ENCODE measurements at regions not wholly inside any gene's neighbourhood (a gene's known extent, or its start where the extent isn't known, plus 50 kb on each side); places are given as distances from the start of the nearest gene placed in this dataset.

DNA sequence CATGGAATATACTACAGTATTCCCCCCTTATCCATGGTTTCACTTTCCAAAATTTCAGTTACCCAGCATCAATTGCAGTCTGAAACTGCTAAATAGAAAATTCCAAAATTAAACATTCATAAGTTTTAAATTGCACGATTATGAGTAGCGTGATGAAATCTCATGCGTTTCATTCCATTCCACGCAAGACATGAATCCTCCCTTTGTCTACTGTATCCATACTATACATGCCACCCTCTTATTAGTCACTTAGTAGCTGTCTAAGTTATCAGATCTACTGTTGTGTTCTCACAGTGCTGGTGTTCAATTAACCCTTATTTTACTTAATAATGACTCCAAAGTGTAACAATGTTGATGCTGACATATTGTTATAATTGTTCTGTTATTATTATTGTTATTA lies 261.2 kb upstream of the NDST4 start:
- DNase-seq = no peak

DNA sequence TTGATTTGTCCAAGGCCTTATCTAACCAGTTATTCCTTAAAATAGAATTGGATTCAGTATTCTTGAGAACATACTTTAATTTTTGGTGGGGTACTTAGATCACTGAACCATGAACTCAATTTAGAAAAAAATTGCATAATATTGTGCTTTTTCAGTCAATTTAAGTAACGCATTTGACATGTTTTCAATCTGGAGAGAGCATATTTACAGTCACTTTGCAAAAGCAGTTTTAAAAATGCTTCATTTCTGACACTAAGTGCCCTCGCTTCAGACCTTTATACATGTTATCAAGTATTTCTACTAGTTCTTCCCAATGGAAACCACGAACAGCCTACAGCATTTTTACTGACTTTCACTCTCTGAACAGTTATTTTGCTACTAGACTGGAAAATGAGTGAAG lies 257.1 kb upstream of the NDST4 start:
- no peak for DNase-seq

DNA sequence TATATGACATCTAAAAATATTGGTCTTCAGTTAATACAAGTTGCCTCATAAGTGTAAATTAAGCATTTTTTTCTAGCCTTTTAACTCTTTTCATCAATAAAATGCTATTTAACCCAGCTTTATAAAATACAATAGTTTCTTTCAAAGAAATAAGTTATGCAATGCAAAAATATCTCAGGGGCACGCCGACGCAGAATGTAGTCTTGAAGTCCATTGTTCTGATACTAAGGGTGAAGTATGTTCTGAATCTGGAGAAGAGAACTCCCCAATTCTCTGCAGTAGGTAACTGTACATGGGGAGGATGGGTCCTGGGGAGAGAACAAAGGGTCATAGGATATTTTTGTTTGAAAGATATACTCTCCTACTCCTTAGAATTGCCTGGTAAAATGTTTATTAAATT lies 256.6 kb upstream of the NDST4 start:
- no peak for DNase-seq

DNA sequence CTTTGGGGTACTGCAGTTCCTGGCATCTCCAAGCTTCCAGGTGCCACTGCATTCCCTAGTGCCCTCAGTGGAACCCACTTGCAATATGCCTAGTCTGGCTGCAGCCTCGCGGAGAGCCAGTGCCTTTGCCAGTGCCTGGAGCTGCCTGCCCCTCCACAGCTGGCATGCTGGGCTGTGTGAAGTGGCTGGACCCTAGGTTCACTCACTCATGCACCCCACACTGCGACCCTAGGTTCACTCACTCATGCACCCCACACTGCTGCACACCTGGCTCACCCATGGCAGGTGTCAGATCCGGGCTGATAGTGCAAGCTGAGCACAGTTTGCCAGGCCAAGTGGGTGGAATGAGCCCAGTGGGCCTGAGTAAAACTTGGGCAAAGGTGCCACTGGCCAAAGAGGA lies 253.0 kb upstream of the NDST4 start:
- no peak for DNase-seq

DNA sequence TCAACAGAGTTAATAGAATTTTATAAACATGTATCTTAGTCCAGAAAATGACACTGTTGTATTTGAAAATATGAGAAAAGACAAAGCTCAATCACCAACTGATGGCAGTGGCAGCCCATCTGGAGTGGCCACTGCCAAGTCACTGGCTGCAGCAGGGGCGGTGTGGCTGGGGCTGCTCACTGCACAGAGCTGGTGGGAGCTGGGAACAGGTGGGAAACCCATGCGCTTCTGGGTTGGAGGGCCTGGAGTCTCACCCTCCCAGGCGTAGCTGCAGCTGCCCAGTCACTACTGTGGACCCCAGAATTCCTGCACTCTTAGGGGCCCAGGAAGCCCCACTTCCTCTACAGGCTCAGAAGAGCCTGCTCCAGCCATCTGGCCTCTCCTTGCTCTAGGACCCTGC lies 251.8 kb upstream of the NDST4 start:
- no peak for DNase-seq

DNA sequence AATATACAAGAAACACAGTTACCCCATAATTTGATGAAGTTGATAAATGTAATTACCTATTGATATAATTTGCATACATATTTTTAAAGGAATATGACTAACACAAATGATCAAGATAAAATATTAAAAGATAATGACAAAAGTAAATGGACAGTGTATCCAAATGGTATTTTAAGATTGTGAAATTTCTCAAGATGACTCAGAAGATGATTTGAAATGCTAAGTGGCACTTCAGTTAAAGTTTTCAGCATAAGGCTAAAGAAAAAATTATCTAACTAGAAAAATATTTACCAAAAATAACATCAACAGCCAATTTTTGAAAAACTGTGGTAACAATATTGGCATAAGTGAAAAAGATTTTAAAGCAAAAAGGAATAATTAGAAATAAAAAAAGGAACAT lies 248.4 kb upstream of the NDST4 start:
- DNase-seq = no peak

DNA sequence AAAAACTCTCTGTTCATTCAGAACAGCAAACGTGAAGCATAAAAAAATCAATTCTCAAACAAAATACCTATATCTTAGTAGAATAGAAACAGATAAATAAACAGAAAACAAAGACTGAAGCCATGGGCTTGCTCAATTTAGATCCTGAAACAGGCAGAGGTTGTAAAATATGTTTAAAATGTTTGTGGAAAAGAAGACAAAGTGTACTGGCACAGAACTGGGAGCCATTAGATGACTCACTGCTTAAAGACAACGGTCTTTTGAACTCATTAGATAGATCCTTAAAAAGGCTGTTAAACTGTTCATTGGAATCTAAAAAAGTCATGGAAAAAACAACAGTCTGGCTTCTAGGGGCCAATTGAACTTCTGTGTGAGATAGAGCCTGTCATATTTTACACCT lies 247.0 kb upstream of the NDST4 start:
- DNase-seq = no peak

DNA sequence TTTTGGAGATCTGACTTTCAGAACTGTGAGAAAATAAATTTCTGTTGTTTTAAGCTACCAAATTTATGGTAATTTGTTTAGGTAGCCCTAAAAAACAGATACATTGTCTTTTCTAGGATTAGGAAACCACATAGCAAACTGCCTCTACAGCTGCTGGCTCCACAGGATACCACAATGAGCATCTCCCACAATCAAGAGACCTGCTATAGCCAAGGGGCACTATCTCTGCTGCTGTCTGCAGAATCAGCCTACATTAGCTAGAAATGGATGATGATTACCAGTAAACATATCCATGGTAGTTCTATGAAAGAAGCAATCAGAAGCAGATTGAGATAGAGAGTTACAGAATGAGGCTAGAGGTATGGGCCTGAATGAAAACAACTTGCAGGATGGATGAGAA lies 244.4 kb upstream of the NDST4 start:
- no peak for DNase-seq

DNA sequence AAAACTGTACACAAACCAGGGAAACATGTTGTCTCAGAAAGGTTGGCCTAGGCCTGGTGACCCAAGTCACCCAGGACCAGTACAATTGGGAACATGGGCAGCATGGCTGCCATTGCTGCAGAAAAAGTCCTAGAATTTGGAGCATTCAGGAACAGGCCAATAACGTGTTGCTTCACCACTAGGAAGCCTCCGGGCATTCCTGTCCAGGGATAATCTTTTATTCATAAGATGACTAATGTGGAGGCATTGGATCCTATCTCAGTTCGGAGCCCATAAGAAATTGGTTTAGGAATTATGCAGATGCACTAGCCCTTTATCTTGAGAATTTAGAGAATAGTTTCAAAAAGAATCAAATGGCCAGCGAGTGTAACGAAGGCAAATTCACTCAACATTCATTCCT lies 242.8 kb upstream of the NDST4 start:
- DNase-seq = no peak

DNA sequence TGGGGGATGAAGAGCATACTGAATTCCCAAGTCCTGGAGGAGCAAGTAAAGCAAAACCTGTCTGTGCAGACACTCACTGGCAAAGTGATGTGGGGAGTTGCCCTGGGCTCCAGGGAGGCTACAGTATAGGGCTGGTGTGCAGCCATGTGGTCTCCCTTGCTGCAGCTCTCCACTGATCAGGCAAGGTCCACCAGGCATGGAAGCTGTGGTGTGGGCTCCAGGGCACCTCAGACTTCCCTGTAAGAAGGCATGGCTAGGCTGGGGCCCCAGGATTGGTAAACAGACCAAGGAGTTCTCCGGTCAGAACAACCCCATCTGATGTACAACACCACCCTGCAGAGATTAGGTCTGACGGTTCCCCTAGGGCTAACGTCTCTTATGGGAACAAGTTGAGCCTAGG lies 241.9 kb upstream of the NDST4 start:
- no peak for DNase-seq

DNA sequence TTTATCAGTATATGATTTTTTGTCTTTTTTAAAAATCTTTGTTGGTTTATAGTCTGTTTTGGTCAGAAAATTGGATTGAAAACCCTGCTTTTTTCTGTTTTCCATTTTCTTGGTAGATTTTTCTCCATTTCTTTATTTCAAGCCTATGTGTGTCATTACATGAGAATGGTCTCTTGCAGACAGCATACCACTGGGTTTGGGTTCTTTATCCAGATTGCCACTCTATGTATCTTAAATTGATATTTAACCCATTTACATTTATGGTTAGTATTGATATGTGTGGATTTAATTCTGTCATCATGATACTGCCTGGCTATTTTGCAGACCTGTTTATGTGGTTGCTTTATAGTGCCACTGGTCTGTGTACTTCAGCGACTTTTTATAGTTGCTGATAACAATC lies 239.9 kb upstream of the NDST4 start:
- DNase-seq = no peak

DNA sequence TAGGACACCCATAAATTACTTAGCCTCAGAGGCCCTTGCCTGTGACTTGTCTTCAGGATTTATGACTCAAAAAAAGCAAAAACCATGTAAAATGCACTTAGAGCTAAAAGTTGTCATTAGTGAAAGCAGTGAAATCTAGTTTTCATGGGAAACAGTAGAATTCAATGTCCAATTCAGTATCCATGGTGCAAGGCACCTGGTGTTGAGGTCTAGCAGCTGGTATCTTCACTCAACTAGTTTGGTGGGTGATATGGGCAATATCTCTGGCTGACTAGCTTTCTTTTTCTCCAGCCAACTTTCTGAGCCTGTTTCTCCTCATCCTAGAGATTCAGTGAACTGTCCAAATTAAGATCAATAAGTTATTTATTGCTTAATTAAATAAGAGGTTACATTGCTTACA lies 229.8 kb upstream of the NDST4 start:
- no peak for DNase-seq

DNA sequence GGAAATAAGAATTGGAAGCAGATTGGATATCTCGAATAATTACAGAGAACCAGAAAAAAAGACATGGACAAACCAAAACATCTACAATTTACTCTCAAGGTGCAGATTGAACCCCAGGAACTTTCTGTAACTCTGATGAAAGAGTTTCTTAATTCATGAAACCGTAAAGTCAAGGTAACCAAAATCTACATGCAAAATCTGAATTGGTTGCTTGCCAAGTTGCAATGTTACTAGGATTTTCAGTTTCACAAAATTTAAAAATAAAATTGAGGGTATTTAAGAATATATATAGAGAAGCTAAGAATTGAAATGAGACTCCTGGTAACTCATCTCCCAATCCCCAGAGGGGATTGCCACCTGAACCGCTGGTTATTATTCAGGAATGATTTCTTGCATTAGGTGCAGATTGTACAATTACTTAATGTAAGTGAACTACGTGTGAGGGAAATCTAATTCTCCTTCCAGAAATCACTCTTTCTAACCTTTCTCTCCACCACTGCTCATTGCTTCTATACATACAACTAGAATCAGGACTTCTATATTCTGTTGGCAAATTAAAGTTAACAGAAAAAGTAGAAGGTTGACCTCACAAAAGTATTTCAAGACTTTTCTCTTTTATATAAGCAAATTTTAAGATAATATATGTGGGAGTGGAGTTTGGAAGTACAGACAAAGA lies 221.5 kb upstream of the NDST4 start:
- no peak for DNase-seq

DNA sequence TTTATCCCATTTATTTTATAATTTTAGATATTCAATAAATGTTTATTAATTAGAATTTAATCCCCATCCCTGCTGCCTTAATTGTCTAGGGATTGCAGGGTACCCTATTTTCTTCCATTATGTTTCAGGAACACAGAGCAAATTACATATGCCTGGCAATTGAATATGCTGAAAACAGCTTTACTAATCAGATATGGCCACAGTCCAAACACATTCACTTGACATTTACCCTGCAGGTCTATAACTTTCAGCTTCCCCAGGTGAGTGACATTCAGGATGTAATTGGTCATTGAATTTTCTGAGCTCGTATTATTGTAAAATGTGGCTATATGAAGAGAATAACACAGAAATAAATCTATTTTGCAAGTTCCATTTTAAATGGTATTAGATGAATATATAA lies 218.7 kb upstream of the NDST4 start:
- peak; percentile 54 for DNase-seq

DNA sequence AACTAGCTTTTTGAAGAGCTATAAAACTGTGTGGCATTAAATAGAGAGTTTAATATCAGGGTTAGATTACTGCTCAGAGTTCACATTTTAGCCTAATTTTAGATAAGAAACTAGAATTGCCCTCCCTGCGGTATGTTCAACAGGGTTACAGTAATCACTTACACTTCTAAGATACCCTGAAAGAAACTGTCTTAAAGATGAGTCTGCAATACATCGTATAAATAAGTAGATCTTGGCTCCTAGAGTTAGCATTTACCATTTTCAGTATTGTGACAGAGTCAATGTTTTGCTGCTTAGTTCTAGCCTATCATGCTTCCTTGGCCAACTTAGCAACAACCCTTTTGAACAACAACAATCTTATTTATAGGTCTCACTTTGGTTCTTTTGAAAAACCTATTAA lies 217.8 kb upstream of the NDST4 start:
- no peak for DNase-seq

DNA sequence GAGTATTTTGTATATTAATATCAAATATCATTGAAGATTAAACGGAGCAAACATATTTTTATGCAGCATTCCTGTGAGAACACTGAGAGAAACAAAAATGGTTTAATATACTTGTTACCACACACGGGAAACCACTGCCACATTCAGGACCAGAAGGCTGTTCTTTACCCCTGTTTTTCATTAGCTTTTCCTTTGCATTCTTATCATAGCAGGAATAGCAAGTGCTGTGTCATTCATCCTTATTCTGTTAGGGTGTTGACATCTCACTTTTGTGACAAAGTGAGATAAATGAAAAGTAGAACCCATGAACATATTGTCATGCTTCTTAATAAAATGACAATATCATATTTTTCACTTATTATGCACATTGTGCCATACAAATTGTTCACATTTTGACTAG lies 212.4 kb upstream of the NDST4 start:
- DNase-seq = no peak

DNA sequence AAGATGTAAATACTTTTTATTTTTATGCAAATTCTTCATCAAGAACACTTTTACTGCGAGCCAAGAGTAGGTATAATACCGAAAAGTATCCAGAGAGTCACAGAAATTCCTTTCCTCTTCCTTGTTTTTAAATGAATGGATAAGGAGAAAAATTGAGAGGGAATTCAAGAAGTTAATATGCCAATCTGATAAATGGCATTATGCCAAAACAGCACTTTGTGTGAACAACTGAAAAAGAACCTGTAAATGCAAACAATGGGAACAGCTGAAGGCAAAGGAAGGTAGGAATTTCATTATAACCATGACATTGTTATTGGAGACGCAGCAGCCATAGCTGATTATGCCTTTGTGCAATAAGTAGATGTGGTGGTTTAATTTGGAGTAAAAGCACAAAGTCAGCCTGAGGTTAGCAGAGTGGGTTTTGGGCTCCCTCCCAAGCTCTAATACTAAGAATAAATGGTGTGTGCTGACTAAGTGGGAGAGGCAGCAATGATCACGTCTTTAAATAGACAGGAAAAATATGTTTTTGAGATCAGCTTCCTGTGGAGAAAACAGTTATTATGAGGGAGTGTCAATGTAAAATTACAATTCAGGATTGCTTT lies 209.8 kb upstream of the NDST4 start:
- peak; percentile 87 for DNase-seq

DNA sequence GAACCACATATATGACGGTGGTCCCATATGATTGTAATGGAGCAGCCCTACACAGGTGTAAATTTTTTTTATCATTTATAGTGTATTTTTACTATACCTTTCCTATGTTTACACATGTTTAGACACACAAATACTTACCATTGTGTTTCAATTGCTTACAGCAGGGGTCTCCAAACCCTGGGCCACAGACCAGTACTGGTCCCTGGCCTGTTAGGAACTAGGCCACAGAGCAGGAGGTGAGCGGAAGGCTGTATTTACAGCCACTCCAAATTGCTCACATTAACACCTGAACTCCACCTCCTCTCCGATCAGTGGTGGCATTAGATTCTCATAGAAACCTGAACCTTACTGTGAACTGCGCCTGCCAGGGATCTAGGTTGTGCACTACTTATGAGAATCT lies 201.8 kb upstream of the NDST4 start:
- DNase-seq = no peak

DNA sequence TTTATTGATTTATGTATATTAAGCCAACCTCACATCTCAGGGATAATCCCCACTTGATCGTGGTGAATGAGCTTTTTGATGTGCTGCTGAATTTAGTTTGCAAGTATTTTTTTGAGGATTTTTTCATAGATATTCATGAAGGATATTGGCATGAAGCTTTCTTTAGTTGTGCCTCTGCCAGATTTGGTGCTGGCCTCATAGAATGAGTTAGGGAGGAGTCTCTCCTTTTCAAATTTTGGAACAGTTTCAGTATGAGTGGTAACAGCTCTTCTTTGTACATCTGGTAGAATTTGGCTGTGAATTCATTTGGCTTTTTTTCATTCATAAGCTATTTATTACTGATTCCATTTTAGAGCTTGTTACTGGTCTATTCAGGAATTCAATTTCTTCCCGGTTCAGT lies 197.2 kb upstream of the NDST4 start:
- DNase-seq = no peak

DNA sequence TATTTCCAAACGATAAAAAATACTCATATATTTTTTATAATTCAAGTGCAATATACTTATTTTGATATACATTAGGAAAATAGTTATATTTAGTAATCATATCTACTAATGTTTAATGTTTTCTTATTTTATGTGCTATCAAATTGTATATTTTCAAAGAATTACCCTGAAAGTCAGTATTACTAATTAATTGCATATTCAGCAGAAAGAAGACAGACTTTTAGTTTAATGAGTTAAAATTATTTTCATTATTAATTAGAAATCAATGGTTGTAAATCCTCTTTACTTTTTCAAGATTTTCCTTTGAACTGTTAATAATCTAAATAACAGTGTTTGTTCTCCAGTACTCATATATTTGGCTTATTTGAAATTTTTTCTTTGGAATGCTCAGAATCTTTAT lies 181.3 kb upstream of the NDST4 start:
- DNase-seq = no peak

DNA sequence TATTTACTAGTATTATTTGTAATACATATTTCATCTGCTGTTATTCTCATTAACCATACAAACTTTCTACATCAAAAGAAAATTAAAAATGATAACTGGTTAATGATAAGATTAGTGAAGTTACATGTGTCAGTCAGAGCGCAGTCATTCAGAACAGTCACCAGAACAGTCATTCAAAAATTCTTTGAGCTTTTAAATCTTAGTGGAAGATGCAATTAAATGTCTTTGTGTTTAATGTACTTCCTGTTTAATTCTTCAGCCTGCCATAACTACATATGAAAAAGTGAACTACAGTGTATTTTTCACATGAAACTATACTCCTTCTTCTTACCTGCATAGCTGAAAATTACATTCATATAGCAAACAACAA lies 179.7 kb upstream of the NDST4 start:
- DNase-seq = no peak

DNA sequence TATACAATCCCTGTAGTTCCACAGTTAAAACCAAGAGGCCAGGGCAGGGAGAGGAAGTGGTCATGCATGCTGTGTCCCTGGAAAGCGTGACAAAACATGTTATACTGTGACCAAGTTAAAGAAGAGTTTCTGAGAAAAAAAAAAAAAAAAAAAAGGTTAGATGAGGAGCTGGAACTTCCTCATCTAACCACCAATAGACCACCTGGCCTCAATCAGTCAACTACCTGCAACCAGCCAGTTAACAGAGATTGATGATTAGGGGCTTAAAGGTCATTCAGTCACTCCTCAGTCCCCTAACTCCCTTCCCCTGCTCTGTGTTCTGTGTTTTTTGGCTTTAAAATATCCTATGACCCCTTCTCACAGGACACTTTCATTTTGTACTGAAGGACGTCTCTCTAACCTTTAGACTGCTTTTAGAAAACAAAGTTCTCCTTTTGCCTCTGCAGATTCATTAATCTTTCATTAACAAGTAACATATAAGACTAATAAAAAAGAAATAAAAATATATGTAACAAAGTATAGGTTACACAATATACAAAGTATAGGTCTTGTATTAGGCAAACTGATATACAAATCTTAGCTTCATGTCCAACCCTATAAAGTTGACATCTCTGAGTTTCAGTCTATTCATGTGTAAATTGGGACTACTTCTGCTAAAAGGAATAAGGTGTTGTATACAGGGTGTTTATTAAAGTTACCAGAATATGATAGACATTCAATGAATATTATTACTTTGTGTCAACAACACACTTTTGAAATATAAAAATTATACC lies 179.1 kb upstream of the NDST4 start:
- DNase-seq = no peak

DNA sequence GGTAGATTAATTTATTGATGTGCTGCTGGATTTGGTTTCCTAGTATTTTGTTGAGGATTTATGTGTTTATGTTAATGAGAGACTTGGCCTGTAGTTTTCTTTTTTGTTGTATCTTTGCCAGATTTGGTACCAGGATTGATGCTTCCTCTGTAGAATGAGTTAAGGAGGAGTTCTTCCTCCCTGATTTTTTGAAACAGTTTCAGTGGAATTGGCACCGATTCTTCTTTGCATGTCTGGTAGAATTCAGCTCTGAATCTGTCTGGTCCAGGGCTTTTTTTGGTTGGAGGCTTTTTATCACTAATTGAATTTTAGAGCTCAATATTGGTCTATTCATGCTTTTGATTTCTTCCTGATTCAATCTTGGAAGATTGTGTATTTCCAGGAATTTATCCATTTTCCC lies 174.0 kb upstream of the NDST4 start:
- DNase-seq = no peak

DNA sequence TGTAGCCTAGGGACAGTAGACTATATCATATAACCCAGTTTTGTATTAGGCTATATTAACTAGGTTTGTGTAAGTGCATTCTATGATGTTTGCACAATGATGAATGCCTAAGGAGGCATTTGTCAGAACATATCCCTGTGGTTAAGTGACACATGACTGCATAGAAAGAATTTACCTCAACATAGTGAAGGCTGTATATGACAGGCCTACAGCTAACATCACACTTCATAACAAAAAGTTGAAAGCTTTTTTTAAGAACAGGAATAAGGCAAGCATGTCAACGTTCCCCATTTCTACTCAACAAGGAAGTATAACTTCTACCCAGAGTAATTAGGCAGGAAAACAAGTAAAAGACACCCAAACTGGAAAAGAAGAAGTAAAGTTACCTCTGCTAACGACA lies 165.9 kb upstream of the NDST4 start:
- DNase-seq = no peak

DNA sequence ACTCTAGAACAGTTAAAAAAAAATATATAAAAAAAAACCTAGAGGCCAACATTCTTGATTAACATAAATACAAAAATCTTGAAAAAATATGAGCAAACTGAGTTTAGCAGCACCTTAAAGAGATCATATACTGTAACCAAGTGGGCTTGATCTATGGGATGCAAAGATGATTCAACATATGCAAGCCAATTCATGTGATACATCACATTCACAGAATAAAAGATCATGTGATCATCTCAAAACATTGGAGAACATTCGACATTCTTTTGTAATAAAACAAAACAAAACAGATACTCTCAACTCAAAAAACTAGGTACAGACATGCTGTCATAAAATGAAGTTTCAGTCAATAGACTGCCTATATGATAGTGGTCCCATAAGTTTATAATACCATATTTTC lies 165.4 kb upstream of the NDST4 start:
- no peak for DNase-seq

All from NCI-H1105 (cell line).